Adrenal gland (tissue), 9 donors: ENCODE measurements at regions not wholly inside any gene's neighbourhood (a gene's known extent, or its start where the extent isn't known, plus 50 kb on each side); places are given as distances from the start of the nearest gene placed in this dataset.
"Not testable (repeated sequence)": the region's sequence is repeated elsewhere in the genome, so short reads cannot be mapped to it uniquely, and the experiment has no call there.

Experiments
- DNase-seq, 7 donors: peaks; one replicate each; pipeline ENCODE4 v3.0.0-alpha.2; 2019 to 2020
- H3K27ac ChIP-seq, 5 donors: fragments of 200-600 bp; sonication (generic) in 4 of 5; 1 replicate in 3 of 5; 2 replicates in 2 of 5; pipeline versions ENCODE4 v1.5.1 to v1.8.0; 2016 to 2020; ENCODE audit warnings: mild to moderate bottlenecking in 1 of 5
- H3K27me3 ChIP-seq: fragments of 200-600 bp; 2 replicates; pipeline ENCODE4 v1.8.0; 2021
- H3K36me3 ChIP-seq, 2 donors: fragments of 200-600 bp; replicated peaks in 1 of 2; 1 replicate in 1 of 2; 2 replicates in 1 of 2; pipeline versions ENCODE4 v1.5.1 to v1.8.0; 2018 to 2022
- H3K4me1 ChIP-seq, 2 donors: fragments of 200-600 bp; replicated peaks in 1 of 2; 1 replicate in 1 of 2; 2 replicates in 1 of 2; pipeline versions ENCODE4 v1.5.1 to v1.8.0; 2018 to 2021
- H3K4me3 ChIP-seq, 4 donors: fragments of 200-600 bp; sonication (generic) in 3 of 4; one replicate each; pipeline ENCODE4 v1.5.1; 2016 to 2018
- H3K9me3 ChIP-seq, 3 donors: fragments of 200-600 bp; sonication (generic) in 1 of 3; replicated peaks in 1 of 3; 1 replicate in 2 of 3; 2 replicates in 1 of 3; pipeline versions ENCODE4 v1.5.1 to v1.8.0; 2016 to 2021
- CTCF ChIP-seq, 6 experiments: fragments of 450-650 bp in 4 of 6; fragments of 200-600 bp in 2 of 6; sonication (generic) in 1 of 6; IDR thresholded peaks; 1 replicate in 5 of 6; 2 replicates in 1 of 6; pipeline versions ENCODE4 v1.5.1 to v1.8.0; 2016 to 2021; ENCODE audit warnings: antibody characterized with exemption in 6 of 6, mild to moderate bottlenecking in 2 of 6, moderate library complexity in 1 of 6
- POLR2A ChIP-seq, 2 donors: fragments of 450-650 bp; IDR thresholded peaks; one replicate each; pipeline ENCODE4 v1.6.1; 2017; ENCODE audit warnings: antibody characterized with exemption in 2 of 2, mild to moderate bottlenecking in 2 of 2, moderate library complexity in 1 of 2
- WGBS, 4 donors: extraction: QIAGEN DNeasy Blood & Tissue Kit in 2 of 4; methylation state at CpG; one replicate each; pipeline versions ENCODE4 v1.1.5 to v1.1.7; 2013 to 2017; 5-methylcytosine and 5-hydroxymethylcytosine counted together
- intact Hi-C, 2 donors: fragments of 100-400 bp; cut with DNase I; formaldehyde crosslinking; loops; one replicate each; pipeline versions ENCODE4 v1.14.1 to v1.15.0; 2022 to 2023
- donor health status: healthy with polysubstance abuse.
- donor health status: Bipolar disorder and iron deficiency.
- donor health status: DM: yes; HTN: yes; CAD: no.
- donor health status: DM: no; HTN: no; CAD: no.
- donor health status: DM: no; HTN: no; CAD: no.

GRCh38 chr2:122564843-122565242 is 809.4 kb downstream of the TSN start:
- no peak overlapping the region for H3K27ac ChIP-seq
- intact Hi-C loops = no loop called here

GRCh38 chr2:122565364-122565763 is 809.9 kb downstream of the TSN start:
- Histone ChIP-seq H3K27me3 (no peaks in the 10 kb centered on the region), H3K36me3 (no peaks in the 10 kb centered on the region), H3K4me1 (no peaks in the 10 kb centered on the region), H3K9me3 (no peaks in the 10 kb centered on the region), H3K27ac (no peak overlapping the region), H3K4me3 (no peak overlapping the region)
- no peak for TF ChIP-seq CTCF (IDR thresholded peaks at IDR 0.05)
- TF ChIP-seq POLR2A (IDR thresholded peaks at IDR 0.05) = no peak
- 0 to 90% (median 54%) methylated on average over 1 of the region's 1 CpG for WGBS, 4 donors
- intact Hi-C loops = no loop called here
- no peak for DNase-seq

More at GRCh38 chr2:122564843-122565242, 809.4 kb downstream of the TSN start:
- Histone ChIP-seq H3K27me3 (no peaks in the 10 kb centered on the region), H3K36me3 (no peaks in the 10 kb centered on the region), H3K4me3 (no peak overlapping the region), H3K9me3 (no peaks in the 10 kb centered on the region), H3K4me1 (no peaks in the 10 kb centered on the region)
- no peak for DNase-seq
- WGBS, 4 donors = 84 to 87% (median 86%) methylated on average over 4 of the region's 4 CpGs
- TF ChIP-seq POLR2A (IDR thresholded peaks at IDR 0.05) = no peak
- no peak for TF ChIP-seq CTCF (IDR thresholded peaks at IDR 0.05)

GRCh38 chr2:122570641-122571040 is 815.2 kb downstream of the TSN start:
- H3K4me3 ChIP-seq = no peak overlapping the region
- no peaks in the 10 kb centered on the region for H3K27me3 ChIP-seq
- H3K27ac ChIP-seq = no peak overlapping the region
- H3K9me3 ChIP-seq = no peaks in the 10 kb centered on the region
- H3K4me1 ChIP-seq = no peaks in the 10 kb centered on the region
- TF ChIP-seq POLR2A (IDR thresholded peaks at IDR 0.05) = no peak
- TF ChIP-seq CTCF (IDR thresholded peaks at IDR 0.05) = no peak
- no peak for DNase-seq
- 79 to 90% (median 86%) methylated on average over 12 to 15 of the region's 15 CpGs for WGBS, 4 donors
- H3K36me3 ChIP-seq = no peaks in the 10 kb centered on the region
- intact Hi-C loops = no loop called here

GRCh38 chr2:122571471-122571870 is 816.0 kb downstream of the TSN start:
- H3K9me3 ChIP-seq, H3K27me3 ChIP-seq, H3K4me3 ChIP-seq, DNase-seq, H3K36me3 ChIP-seq, H3K4me1 ChIP-seq, H3K27ac ChIP-seq, intact Hi-C loops: not testable (repeated sequence)

- no peaks in the 10 kb centered on the region for H3K9me3 ChIP-seq
- no peaks in the 10 kb centered on the region for H3K4me1 ChIP-seq
- H3K4me3 ChIP-seq = no peak overlapping the region
- H3K36me3 ChIP-seq = no peaks in the 10 kb centered on the region
- TF ChIP-seq CTCF (IDR thresholded peaks at IDR 0.05) = no peak
- no peak for TF ChIP-seq POLR2A (IDR thresholded peaks at IDR 0.05)
- no peak for DNase-seq
- intact Hi-C loops = no loop called here
- no peaks in the 10 kb centered on the region for H3K27me3 ChIP-seq
- H3K27ac ChIP-seq = no peak overlapping the region
Observed at GRCh38 chr2:122575076-122575475, 819.6 kb downstream of the TSN start.
